K562 (cell line): ENCODE measurements at regions not wholly inside any gene's neighbourhood (a gene's known extent, or its start where the extent isn't known, plus 50 kb on each side); places are given as distances from the start of the nearest gene placed in this dataset.

Experiments
- ATAC-seq: fragments of 200-7000 bp; cut with Tn5 transposase; 3 replicates; pipeline ENCODE4 v1.9.1; 2020; ENCODE audit warnings: moderate library complexity
- BruUV-seq: library from RNA; stranded (reverse); fragments of 400-500 nt; replicated peaks from 2 replicates; lab custom pipeline; 2021; lab: Mats Ljungman, UMichigan
- CTCF ChIA-PET: fragments of 300-600 bp; formaldehyde crosslinking; extraction: SDS; loops from one replicate; lab custom pipeline; 2021; ENCODE audit warnings: low intra/inter-chr PET ratio; lab: Yijun Ruan, JAX
- POLR2A ChIA-PET: fragments of 300-600, 350-650 bp; sonication (Branson Sonifier 250); formaldehyde crosslinking; extraction: SDS; loops from one replicate; lab custom pipeline; 2021; ENCODE audit warnings: antibody characterized with exemption, inconsistent platforms; lab: Yijun Ruan, JAX
- DNase-seq, 4 experiments: peaks; one replicate each; pipeline versions ENCODE4 v3.0.0 to v3.0.0-alpha.2; 2011 to 2018; ENCODE audit warnings: low spot score in 3 of 4, mixed read lengths in 3 of 4; ENCODE audit errors: extremely low read depth in 1 of 4
- FAIRE-seq: peaks from 2 replicates; lab custom pipeline; 2011; peaks lifted over from hg19 to GRCh38; lab: Jason Lieb, UNC
- H2AFZ ChIP-seq: 2 replicates; pipeline ENCODE4 v1.6.0; 2011; ENCODE audit warnings: low read depth, low read length, control low read depth, inconsistent platforms
- H3K27ac ChIP-seq: fragments of 200-600 bp; 3 replicates; pipeline ENCODE4 v1.8.0; 2011; ENCODE audit warnings: low read depth, mild to moderate bottlenecking, control low read depth, inconsistent platforms, low read length, moderate library complexity, mixed read lengths; ENCODE audit errors: extremely low read depth
- H3K27me3 ChIP-seq, 2 experiments: fragments of 300-600 bp in 1 of 2; 2 replicates in 1 of 2; 3 replicates in 1 of 2; pipeline versions ENCODE4 v1.6.0 to v1.8.0; 2011; ENCODE audit warnings: inconsistent platforms in 2 of 2, low read length in 2 of 2, mild to moderate bottlenecking in 1 of 2, mixed read lengths in 1 of 2, moderate library complexity in 1 of 2; ENCODE audit not compliant: control insufficient read depth in 2 of 2, insufficient read depth in 2 of 2
- H3K36me3 ChIP-seq: fragments of 300-600 bp; 3 replicates; pipeline ENCODE4 v1.8.0; 2011; ENCODE audit warnings: mild to moderate bottlenecking, low read length, inconsistent platforms; ENCODE audit not compliant: control insufficient read depth, insufficient read depth
- H3K4me1 ChIP-seq, 2 experiments: fragments of 200-600 bp in 1 of 2; replicated peaks in 1 of 2; 2 replicates in 1 of 2; 3 replicates in 1 of 2; pipeline versions ENCODE4 v1.5.1 to v1.8.0; 2011; ENCODE audit warnings: inconsistent platforms in 2 of 2, low read length in 2 of 2, mild to moderate bottlenecking in 1 of 2, mixed read lengths in 1 of 2, moderate library complexity in 1 of 2; ENCODE audit not compliant: control insufficient read depth in 2 of 2, insufficient read depth in 2 of 2
- H3K4me2 ChIP-seq: 2 replicates; pipeline ENCODE4 v1.6.1; 2011; ENCODE audit warnings: low read length, control low read depth, inconsistent platforms, mixed read lengths; ENCODE audit not compliant: insufficient read depth
- H3K4me3 ChIP-seq: fragments of 200-600 bp; sonication (generic), shearing (Covaris generic); 2 replicates; pipeline ENCODE4 v1.5.1; 2016; ENCODE audit warnings: control low read depth, inconsistent platforms
- H3K79me2 ChIP-seq: fragments of 200-600 bp; 3 replicates; pipeline ENCODE4 v1.8.0; 2011; ENCODE audit warnings: low read length, inconsistent platforms; ENCODE audit not compliant: control insufficient read depth, insufficient read depth
- H3K9ac ChIP-seq, 2 experiments: 2 replicates each; pipeline versions ENCODE4 v1.6.0 to v1.6.1; 2011; ENCODE audit warnings: low read depth in 2 of 2, low read length in 2 of 2, control low read depth in 1 of 2, inconsistent platforms in 1 of 2, mild to moderate bottlenecking in 1 of 2, mixed read lengths in 1 of 2; ENCODE audit not compliant: insufficient read depth in 1 of 2
- H3K9me1 ChIP-seq: one replicate; pipeline ENCODE4 v1.6.0; 2011; ENCODE audit warnings: inconsistent platforms, mild to moderate bottlenecking, low read length, moderate library complexity; ENCODE audit not compliant: control insufficient read depth, insufficient read depth
- H3K9me3 ChIP-seq: replicated peaks from 2 replicates; pipeline ENCODE4 v1.5.1; 2011; ENCODE audit warnings: low read depth, low read length, inconsistent platforms; ENCODE audit not compliant: control insufficient read depth, insufficient read depth
- H4K20me1 ChIP-seq: replicated peaks from 2 replicates; pipeline ENCODE4 v1.6.1; 2011; ENCODE audit warnings: low read length, inconsistent platforms, mixed read lengths; ENCODE audit not compliant: control insufficient read depth, insufficient read depth
- HCFC1 ChIP-seq: IDR thresholded peaks from 2 replicates; pipeline ENCODE4 v1.6.1; 2012; ENCODE audit warnings: low read depth, low read length, improper control_type of control experiment
- RFX7 ChIP-seq: fragments of 250-450 bp; sonication (Bioruptor Pico); IDR thresholded peaks from 2 replicates; pipeline ENCODE4 v1.5.1; 2021; ENCODE audit warnings: mild to moderate bottlenecking
- STAT5B ChIP-seq: fragments of 250-450 bp; sonication (Bioruptor Pico); IDR thresholded peaks from 2 replicates; pipeline ENCODE4 v1.8.0; 2021; ENCODE audit warnings: mild to moderate bottlenecking, inconsistent platforms
- TFAM ChIP-seq: fragments of 250-450 bp; sonication (Bioruptor Pico); conservative IDR thresholded peaks from 2 replicates; pipeline ENCODE4 v1.5.0; 2021; ENCODE audit warnings: mild to moderate bottlenecking, moderate library complexity
- XRCC3 ChIP-seq: fragments of 450-650 bp; IDR thresholded peaks from 2 replicates; pipeline ENCODE4 v1.6.1; 2017; ENCODE audit warnings: mild to moderate bottlenecking, moderate library complexity
- ZBED1 ChIP-seq: IDR thresholded peaks from 2 replicates; pipeline ENCODE4 v1.6.1; 2014
- ZNF197 ChIP-seq: fragments of 200-800 bp; sonication (Bioruptor generic); IDR thresholded peaks from 2 replicates; pipeline ENCODE4 v1.6.1; 2016; ENCODE audit warnings: low read depth, missing genetic modification characterization, missing compliant biosample characterization
- ZNF511 ChIP-seq: sonication (generic); formaldehyde crosslinking; IDR thresholded peaks from 2 replicates; pipeline ENCODE4 v1.8.0; 2022; ENCODE audit warnings: mild to moderate bottlenecking, missing genetic modification reagents
- WGBS: fragments of 100-300 bp; shearing (Covaris generic); methylation state at CpG from one replicate; pipeline ENCODE4 v1.1.6; 2016; ENCODE audit warnings: low coverage, mixed read lengths; ENCODE audit not compliant: insufficient coverage; ENCODE audit errors: missing lambda C conversion rate; 5-methylcytosine and 5-hydroxymethylcytosine counted together
- in situ Hi-C: fragments of 300-500 bp; cut with MboI; formaldehyde crosslinking; loops from 4 replicates; pipeline ENCODE4 v1.15.0; 2018; ENCODE audit warnings: inconsistent platforms, mixed read lengths
- intact Hi-C: fragments of 100-400 bp; cut with micrococcal nuclease; formaldehyde crosslinking; loops from 2 replicates; pipeline ENCODE4 v1.14.2; 2022

DNA sequence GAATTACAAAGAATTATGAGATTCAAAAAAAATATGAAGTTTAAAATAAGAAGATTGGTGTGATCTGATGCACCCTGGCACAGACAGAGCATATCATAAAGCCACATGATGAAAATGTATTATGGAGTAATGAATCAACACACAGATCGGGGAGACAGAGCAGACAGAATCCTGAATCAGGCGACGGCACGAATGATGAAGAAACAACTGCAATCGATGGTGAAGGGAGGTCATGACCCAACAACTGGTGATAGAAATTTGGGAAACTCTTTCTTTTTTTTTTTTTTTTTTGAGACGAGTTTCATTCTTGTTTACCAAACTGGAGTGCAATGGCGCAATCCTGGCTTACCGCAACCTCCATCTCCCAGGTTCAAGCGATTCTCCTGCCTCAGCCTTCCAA is 1054.0 kb downstream of the TYW1 start (continued):
- TF ChIP-seq STAT5B (CRISPR knock-in tag) (no peak), HCFC1 (no peak)
- TF ChIP-seq, all 486 proteins: peak for 0

- Histone ChIP-seq H3K36me3 (no peaks in the 10 kb centered on the region), H3K79me2 (no peaks in the 10 kb centered on the region), H3K4me2 (no peak overlapping the region), H3K27ac (no peak overlapping the region), H3K9me3 (no peaks in the 10 kb centered on the region), H3K4me1 (no peaks in the 10 kb centered on the region), H3K27me3 (no peaks in the 10 kb centered on the region), H4K20me1 (no peaks in the 10 kb centered on the region), H3K4me3 (no peak overlapping the region), H2AFZ (no peak overlapping the region), H3K9me1 (no peaks in the 10 kb centered on the region), H3K9ac (no peak overlapping the region)
- TF ChIP-seq XRCC3 (no peak), ZNF197 (CRISPR knock-in tag) (no peak), RFX7 (no peak), TFAM (CRISPR knock-in tag) (no peak), ZNF511 (no peak), ZBED1 (no peak)
- no peak for ATAC-seq
- CTCF ChIA-PET = no interaction called here
- intact Hi-C loops (no loop called here), in situ Hi-C loops (no loop called here)
- WGBS = 0% methylated on average over 2 of the region's 2 CpGs
- POLR2A ChIA-PET = interaction anchor here (0.6 kb wide), 1 partner anchor 1532 kb away, joined by 3 read pairs; no protein-coding TSS in a partner anchor
- DNase-seq = no peak
- FAIRE-seq = no peak
- BruUV-seq = no TSS peak
These were observed 1061.4 kb downstream of the TYW1 start for GRCh38 chr7:68058014-68058413.
